Calu3 (cell line): ENCODE measurements at regions not wholly inside any gene's neighbourhood (a gene's known extent, or its start where the extent isn't known, plus 50 kb on each side); places are given as distances from the start of the nearest gene placed in this dataset.

Experiments
- BruUV-seq: library from RNA; stranded (reverse); fragments of 400-500 nt; replicated peaks from 2 replicates; lab custom pipeline; 2021; lab: Mats Ljungman, UMichigan
- CTCF ChIA-PET: fragments of 300-600 bp; sonication (Branson Sonifier 250); formaldehyde crosslinking; loops from one replicate; lab custom pipeline; 2022; ENCODE audit warnings: antibody characterized with exemption; lab: Charles Lee
- DNase-seq: peaks from one replicate; pipeline ENCODE4 v3.0.0; 2022
- H3K27ac Mint-ChIP-seq: one replicate; pipeline ENCODE4 v1.8.0; 2022; ENCODE audit warnings: mixed read lengths; ENCODE audit not compliant: unreplicated experiment
- H3K27me3 Mint-ChIP-seq: one replicate; pipeline ENCODE4 v1.8.0; 2022; ENCODE audit warnings: mixed read lengths; ENCODE audit not compliant: unreplicated experiment
- H3K36me3 Mint-ChIP-seq: one replicate; pipeline ENCODE4 v1.8.0; 2022; ENCODE audit warnings: mild to moderate bottlenecking, moderate library complexity, mixed read lengths; ENCODE audit not compliant: insufficient read depth, unreplicated experiment
- H3K4me1 Mint-ChIP-seq: one replicate; pipeline ENCODE4 v1.8.0; 2022; ENCODE audit warnings: mild to moderate bottlenecking, low read depth, mixed read lengths; ENCODE audit not compliant: unreplicated experiment
- H3K4me3 Mint-ChIP-seq: one replicate; pipeline ENCODE4 v1.8.0; 2022; ENCODE audit warnings: mild to moderate bottlenecking, low read depth, moderate library complexity, mixed read lengths; ENCODE audit not compliant: unreplicated experiment
- H3K9me3 Mint-ChIP-seq: one replicate; pipeline ENCODE4 v1.8.0; 2022; ENCODE audit warnings: low read depth, mixed read lengths; ENCODE audit not compliant: unreplicated experiment
- CTCF ChIP-seq: fragments of 200-600 bp; IDR thresholded peaks from one replicate; pipeline ENCODE4 v1.8.0; 2022; ENCODE audit warnings: antibody characterized with exemption; ENCODE audit not compliant: unreplicated experiment
- intact Hi-C: fragments of 100-400 bp; cut with micrococcal nuclease; formaldehyde crosslinking; loops from one replicate; pipeline ENCODE4 v1.10.0; 2022; ENCODE audit not compliant: unreplicated experiment

DNA sequence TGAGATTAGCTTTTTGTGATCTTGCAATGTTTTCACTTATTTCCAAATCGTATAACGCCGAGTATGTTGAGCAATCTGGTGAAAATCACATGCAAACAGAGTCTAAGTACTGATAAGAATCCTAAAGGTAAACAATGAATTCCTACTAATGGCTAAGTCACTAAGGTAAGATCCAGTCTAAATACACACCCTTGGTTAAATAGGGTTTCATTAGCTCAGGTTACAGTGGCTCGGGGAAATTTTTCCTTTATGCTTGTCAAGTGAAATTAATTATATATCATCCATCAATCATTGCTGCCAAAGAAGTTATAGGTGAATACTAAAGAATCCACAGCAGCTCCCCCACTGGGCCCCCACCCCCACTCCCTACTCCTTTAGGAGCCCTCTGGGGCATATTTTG lies 139.3 kb downstream of the SOX2 start:
- Mint-ChIP-seq H3K27ac (peak overlapping the region; percentile 58), H3K36me3 (no peaks in the 10 kb centered on the region), H3K4me1 (peaks cover 37% of the 10 kb centered on the region), H3K27me3 (no peaks in the 10 kb centered on the region), H3K4me3 (peak overlapping the region; percentile 13), H3K9me3 (no peaks in the 10 kb centered on the region)
- intact Hi-C loops = loop anchor here (2.0 to 10.0 kb wide), 2 partner anchors 136 to 404 kb away; no protein-coding TSS in a partner anchor
- BruUV-seq = no TSS peak
- CTCF ChIA-PET = interaction anchor here (0.6 to 1.1 kb wide), 3 partner anchors 23 to 140 kb away, joined by 3 read pairs; no protein-coding TSS in a partner anchor
- TF ChIP-seq CTCF = no peak
- DNase-seq = peak; percentile 37

- Mint-ChIP-seq H3K27ac (no peak overlapping the region), H3K9me3 (no peaks in the 10 kb centered on the region), H3K36me3 (no peaks in the 10 kb centered on the region), H3K4me1 (peaks cover 32% of the 10 kb centered on the region), H3K27me3 (no peaks in the 10 kb centered on the region), H3K4me3 (no peak overlapping the region)
- intact Hi-C loops = loop anchor here (10.0 kb wide), 1 partner anchor 399 kb away; no protein-coding TSS in a partner anchor
- no TSS peak for BruUV-seq
- no peak for TF ChIP-seq CTCF
- CTCF ChIA-PET = interaction anchor here (0.6 to 0.9 kb wide), 2 partner anchors 13 to 20 kb away, joined by 3 read pairs; no protein-coding TSS in a partner anchor
- DNase-seq = no peak
These were observed 144.1 kb downstream of the SOX2 start for GRCh38 chr3:181855825-181856224.

- Mint-ChIP-seq H3K9me3 (no peaks in the 10 kb centered on the region), H3K36me3 (no peaks in the 10 kb centered on the region), H3K4me1 (peaks cover 14% of the 10 kb centered on the region), H3K27ac (peak overlapping the region; percentile 14), H3K27me3 (no peaks in the 10 kb centered on the region), H3K4me3 (no peak overlapping the region)
- BruUV-seq = no TSS peak
- CTCF ChIA-PET = interaction anchor here (0.6 to 0.8 kb wide), 2 partner anchors 13 to 304 kb away, joined by 3 to 4 read pairs; no protein-coding TSS in a partner anchor
- intact Hi-C loops = loop anchor here (10.0 kb wide), 1 partner anchor 395 kb away; no protein-coding TSS in a partner anchor
- no peak for DNase-seq
- no peak for TF ChIP-seq CTCF
These were observed 147.8 kb downstream of the SOX2 start for GRCh38 chr3:181859518-181859917.

DNA sequence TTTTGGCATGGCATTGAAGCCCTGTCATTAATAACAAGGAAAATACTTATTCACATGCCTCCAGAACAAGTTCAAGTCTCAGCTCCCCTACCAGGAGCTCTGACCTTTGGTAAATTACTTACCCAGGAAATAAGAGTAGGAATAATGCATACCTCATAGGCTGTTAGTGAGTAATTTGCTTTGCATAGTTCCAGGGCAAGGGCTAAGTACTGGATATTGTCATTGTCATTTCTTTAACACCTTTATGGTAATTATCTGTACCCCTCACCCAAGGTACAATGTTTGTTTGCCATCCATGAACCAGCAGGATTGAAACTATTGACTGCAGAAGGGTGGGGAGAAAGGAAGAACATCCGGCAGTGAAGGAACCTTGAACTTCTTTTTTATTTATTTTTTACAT lies 148.5 kb downstream of the SOX2 start:
- H3K27me3 Mint-ChIP-seq = no peaks in the 10 kb centered on the region
- no peak overlapping the region for H3K4me3 Mint-ChIP-seq
- BruUV-seq = no TSS peak

More for the DNA sequence above, 148.5 kb downstream of the SOX2 start:
- TF ChIP-seq CTCF = no peak
- intact Hi-C loops = no loop called here
- no peaks in the 10 kb centered on the region for H3K9me3 Mint-ChIP-seq
- peaks cover 14% of the 10 kb centered on the region for H3K4me1 Mint-ChIP-seq
- H3K36me3 Mint-ChIP-seq = no peaks in the 10 kb centered on the region
- DNase-seq = no peak
- H3K27ac Mint-ChIP-seq = peak overlapping the region; percentile 14
- CTCF ChIA-PET = interaction anchor here (0.6 to 0.8 kb wide), 2 partner anchors 13 to 303 kb away, joined by 3 to 4 read pairs; no protein-coding TSS in a partner anchor
